Choroid plexus epithelial cell (primary cell): ENCODE measurements at regions not wholly inside any gene's neighbourhood (a gene's known extent, or its start where the extent isn't known, plus 50 kb on each side); places are given as distances from the start of the nearest gene placed in this dataset.

Experiments
- DNase-seq: peaks from one replicate; pipeline ENCODE4 v3.0.0-alpha.2; 2010; ENCODE audit warnings: low read depth
- H3K4me3 ChIP-seq: 2 replicates; pipeline ENCODE4 v1.5.1; 2011; ENCODE audit warnings: low read depth, mild to moderate bottlenecking, control low read depth, low read length, moderate library complexity
- TF ChIP-seq, protein P1 (sequence below): conservative IDR thresholded peaks from 2 replicates; pipeline ENCODE4 v1.5.1; 2011; ENCODE audit warnings: low read depth, mild to moderate bottlenecking, control low read depth, inconsistent platforms, low read length, moderate library complexity

DNA sequence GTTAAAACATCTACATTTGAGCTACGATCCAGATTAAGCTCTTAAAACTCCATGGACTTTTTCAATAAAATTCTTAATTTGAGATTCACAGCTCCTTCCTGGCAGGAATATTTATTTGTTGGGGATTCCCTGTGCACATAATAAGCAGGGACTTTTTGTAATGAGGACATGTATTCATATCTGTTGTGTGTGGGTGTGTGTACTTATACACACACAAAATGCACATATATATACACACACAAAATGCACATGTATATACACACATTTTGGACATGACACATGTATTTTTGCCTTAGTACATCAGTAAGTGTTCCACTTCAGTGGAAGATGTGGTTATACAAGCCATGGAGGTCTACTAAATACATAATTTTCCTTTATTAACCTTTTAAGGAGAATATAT, 1131.1 kb upstream of the CDH2 start:
- TF ChIP-seq, protein P1, sequence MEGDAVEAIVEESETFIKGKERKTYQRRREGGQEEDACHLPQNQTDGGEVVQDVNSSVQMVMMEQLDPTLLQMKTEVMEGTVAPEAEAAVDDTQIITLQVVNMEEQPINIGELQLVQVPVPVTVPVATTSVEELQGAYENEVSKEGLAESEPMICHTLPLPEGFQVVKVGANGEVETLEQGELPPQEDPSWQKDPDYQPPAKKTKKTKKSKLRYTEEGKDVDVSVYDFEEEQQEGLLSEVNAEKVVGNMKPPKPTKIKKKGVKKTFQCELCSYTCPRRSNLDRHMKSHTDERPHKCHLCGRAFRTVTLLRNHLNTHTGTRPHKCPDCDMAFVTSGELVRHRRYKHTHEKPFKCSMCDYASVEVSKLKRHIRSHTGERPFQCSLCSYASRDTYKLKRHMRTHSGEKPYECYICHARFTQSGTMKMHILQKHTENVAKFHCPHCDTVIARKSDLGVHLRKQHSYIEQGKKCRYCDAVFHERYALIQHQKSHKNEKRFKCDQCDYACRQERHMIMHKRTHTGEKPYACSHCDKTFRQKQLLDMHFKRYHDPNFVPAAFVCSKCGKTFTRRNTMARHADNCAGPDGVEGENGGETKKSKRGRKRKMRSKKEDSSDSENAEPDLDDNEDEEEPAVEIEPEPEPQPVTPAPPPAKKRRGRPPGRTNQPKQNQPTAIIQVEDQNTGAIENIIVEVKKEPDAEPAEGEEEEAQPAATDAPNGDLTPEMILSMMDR: no peak
- DNase-seq: no peak
- H3K4me3 ChIP-seq: no peak overlapping the region

DNA sequence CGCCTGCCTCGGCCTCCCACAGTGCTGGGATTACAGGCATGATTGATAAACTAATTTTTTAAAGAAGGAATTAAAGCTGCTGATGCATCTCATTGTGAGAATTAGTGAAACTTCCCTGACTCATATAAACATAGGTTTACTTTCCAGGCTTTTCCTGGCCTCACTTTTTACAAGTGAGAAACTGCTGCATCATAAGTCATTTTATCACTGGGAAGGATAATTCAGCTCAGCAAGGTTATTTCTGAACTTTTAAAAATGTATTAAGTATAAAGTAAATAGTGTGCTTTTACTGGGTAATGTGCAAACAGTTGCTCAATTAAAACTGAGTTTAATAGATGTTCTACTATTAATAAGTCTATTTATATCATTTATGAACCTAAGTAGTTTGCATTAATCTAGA, 1130.3 kb upstream of the CDH2 start:
- no peak for DNase-seq
- TF ChIP-seq, protein P1: no peak
- no peak overlapping the region for H3K4me3 ChIP-seq

DNA sequence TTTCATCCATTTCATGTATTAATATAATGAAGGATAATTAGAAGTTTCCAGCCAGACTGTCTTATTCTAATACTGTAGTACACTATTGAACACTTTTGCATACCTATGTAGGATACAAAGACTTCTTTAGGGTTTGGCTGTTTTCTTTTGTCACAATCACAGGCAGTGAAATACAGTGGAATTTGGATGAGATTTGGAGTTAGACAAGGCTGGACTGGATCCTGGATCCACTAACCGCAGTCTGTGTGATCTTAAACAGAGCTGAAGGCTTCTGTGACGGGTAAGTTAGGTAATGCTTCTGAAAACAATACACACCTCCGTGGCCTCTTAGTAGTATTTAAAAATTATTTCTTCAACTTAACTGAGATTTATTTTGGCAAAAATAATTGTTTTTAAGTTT, 1128.6 kb upstream of the CDH2 start:
- TF ChIP-seq, protein P1: no peak
- no peak for DNase-seq
- no peak overlapping the region for H3K4me3 ChIP-seq

DNA sequence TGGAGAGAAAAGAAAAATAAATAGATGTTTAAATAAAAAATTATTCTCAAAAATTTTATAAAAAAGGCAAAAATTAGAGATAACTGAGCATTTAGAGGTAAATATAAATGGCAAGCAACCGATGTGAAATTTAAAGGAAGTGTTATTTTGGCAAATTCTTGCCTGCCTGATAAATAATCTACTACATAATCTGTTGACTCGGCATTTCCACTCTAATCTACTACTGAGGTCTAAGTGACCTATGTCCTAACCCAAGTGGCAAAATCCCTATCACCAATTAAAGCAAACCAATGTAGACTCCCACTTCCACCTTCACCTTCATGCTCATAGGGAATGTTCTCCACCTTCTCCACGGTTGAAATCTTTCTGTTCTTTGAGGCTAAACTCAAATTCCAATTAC, 1124.1 kb upstream of the CDH2 start:
- DNase-seq: no peak
- no peak overlapping the region for H3K4me3 ChIP-seq
- TF ChIP-seq, protein P1: no peak

DNA sequence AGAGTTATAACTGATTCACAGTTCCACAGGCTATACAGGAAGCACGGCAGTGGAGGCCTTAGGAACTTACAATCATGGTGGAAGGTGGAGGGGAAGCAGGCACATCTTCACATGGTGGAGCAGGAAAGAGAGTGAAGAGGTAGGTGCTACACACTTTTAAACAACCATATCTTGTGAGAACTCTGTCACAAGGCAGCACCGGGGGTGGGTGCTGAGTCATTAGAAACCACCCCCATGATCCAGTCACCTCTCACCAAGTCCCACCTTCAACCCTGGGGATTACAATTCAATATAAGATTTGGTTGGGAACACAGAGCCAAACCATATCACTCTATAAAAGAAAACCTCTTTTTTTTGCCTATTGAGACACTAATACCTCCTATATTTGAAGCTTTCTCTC, 1108.5 kb upstream of the CDH2 start:
- no peak overlapping the region for H3K4me3 ChIP-seq
- TF ChIP-seq, protein P1: no peak
- DNase-seq: peak; percentile 3

DNA sequence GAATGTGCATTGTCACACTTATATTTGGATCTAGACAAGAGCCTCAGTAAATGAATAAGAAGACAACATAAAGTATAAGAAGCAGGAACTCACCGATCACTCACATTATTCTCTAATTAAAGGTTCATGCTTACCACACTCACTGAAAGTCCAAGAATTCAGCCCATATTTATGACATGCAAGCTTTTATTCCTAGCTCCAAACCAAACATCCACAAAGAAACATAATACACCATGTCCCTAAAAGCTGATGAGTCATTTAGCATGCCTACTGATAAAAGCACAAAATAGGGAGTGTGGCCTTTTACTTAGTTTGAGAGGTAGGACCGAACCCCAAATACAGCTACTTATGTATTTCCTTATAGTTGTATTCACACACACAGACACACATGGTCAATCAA, 1094.6 kb upstream of the CDH2 start:
- no peak overlapping the region for H3K4me3 ChIP-seq
- DNase-seq: peak; percentile 56
- TF ChIP-seq, protein P1: no peak

DNA sequence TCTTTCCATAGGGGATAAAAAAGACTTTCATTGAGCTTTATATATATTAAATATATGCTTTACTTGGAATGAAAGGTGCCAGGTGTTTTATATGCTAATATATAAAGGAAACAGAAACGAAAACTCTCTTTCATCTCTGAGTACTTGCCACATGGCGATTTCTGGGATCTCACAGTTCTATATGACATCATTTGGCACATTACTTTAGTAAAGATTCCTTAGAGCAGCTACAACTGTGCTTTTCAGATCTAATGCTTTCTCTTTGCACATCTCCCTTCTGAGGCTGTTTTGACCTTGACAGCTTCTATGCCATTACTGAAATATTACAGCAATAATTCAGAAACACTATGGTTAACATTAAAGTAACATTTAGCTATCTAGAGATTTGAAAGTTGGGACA, 1082.9 kb upstream of the CDH2 start:
- TF ChIP-seq, protein P1: no peak
- no peak overlapping the region for H3K4me3 ChIP-seq
- peak; percentile 16 for DNase-seq
